Activated effector memory CD4-positive, alpha-beta T cell treated with Interleukin-2 at 50 U/mL for 16 hours (primary cell): ENCODE measurements at regions not wholly inside any gene's neighbourhood (a gene's known extent, or its start where the extent isn't known, plus 50 kb on each side); places are given as distances from the start of the nearest gene placed in this dataset.
"Not testable (repeated sequence)": the region's sequence is repeated elsewhere in the genome, so short reads cannot be mapped to it uniquely, and the experiment has no call there.

ENCODE experiments used
- DNase-seq: peaks from one replicate; pipeline ENCODE4 v3.0.0-alpha.2; 2020

- DNase-seq = no peak
Measured at GRCh38 chr11:82194521-82194920, 539.1 kb downstream of the FAM181B start.

GRCh38 chr11:82191695-82192094 is 542.0 kb downstream of the FAM181B start:
- no peak for DNase-seq

- DNase-seq = no peak
Measured at GRCh38 chr11:82185925-82186324, 547.7 kb downstream of the FAM181B start.

- no peak for DNase-seq
Measured at GRCh38 chr11:82184966-82185365, 548.7 kb downstream of the FAM181B start.

GRCh38 chr11:82183346-82183745 is 550.3 kb downstream of the FAM181B start:
- no peak for DNase-seq

- DNase-seq = not testable (repeated sequence)
Measured at GRCh38 chr11:82182697-82183096, 551.0 kb downstream of the FAM181B start.

- DNase-seq = not testable (repeated sequence)
Measured at GRCh38 chr11:82181796-82182195, 551.9 kb downstream of the FAM181B start.

GRCh38 chr11:82176945-82177344 is 556.7 kb downstream of the FAM181B start:
- no peak for DNase-seq

- no peak for DNase-seq
Measured at GRCh38 chr11:82176365-82176764, 557.3 kb downstream of the FAM181B start.

- no peak for DNase-seq
Measured at GRCh38 chr11:82174610-82175009, 559.1 kb downstream of the FAM181B start.

- no peak for DNase-seq
Measured at GRCh38 chr11:82146789-82147188, 586.9 kb downstream of the FAM181B start.

- no peak for DNase-seq
Measured at GRCh38 chr11:82118946-82119345, 614.7 kb downstream of the FAM181B start.

- no peak for DNase-seq
Measured at GRCh38 chr11:82117362-82117761, 616.3 kb downstream of the FAM181B start.

GRCh38 chr11:82105331-82105998 is 628.2 kb downstream of the FAM181B start:
- no peak for DNase-seq

- DNase-seq = no peak
Measured at GRCh38 chr11:82092904-82093303, 640.8 kb downstream of the FAM181B start.

- DNase-seq = no peak
Measured at GRCh38 chr11:82089426-82089825, 644.2 kb downstream of the FAM181B start.

GRCh38 chr11:82085493-82085892 is 648.2 kb downstream of the FAM181B start:
- DNase-seq = no peak

GRCh38 chr11:82082976-82083375 is 650.7 kb downstream of the FAM181B start:
- no peak for DNase-seq

- DNase-seq = no peak
Measured at GRCh38 chr11:82080160-82080559, 653.5 kb downstream of the FAM181B start.

GRCh38 chr11:82076126-82076525 is 657.5 kb downstream of the FAM181B start:
- no peak for DNase-seq

GRCh38 chr11:82059505-82059904 is 674.2 kb downstream of the FAM181B start:
- no peak for DNase-seq

GRCh38 chr11:82056450-82056849 is 677.2 kb downstream of the FAM181B start:
- DNase-seq = no peak

- no peak for DNase-seq
Measured at GRCh38 chr11:82049199-82049598, 684.5 kb downstream of the FAM181B start.

- no peak for DNase-seq
Measured at GRCh38 chr11:82047200-82047599, 686.5 kb downstream of the FAM181B start.

- no peak for DNase-seq
Measured at GRCh38 chr11:82046778-82047177, 686.9 kb downstream of the FAM181B start.
